Neural cell (in vitro differentiated cells): ENCODE measurements at regions not wholly inside any gene's neighbourhood (a gene's known extent, or its start where the extent isn't known, plus 50 kb on each side); places are given as distances from the start of the nearest gene placed in this dataset.

Experiments
- H2AFZ ChIP-seq: fragments of 200-600, 300-800 bp; sonication (generic), shearing (Covaris generic); 2 replicates; pipeline ENCODE4 v1.6.0; 2014; ENCODE audit warnings: low read depth, mild to moderate bottlenecking, antibody characterized with exemption, low read length, moderate library complexity
- H3F3A ChIP-seq: fragments of 200-600 bp; shearing (Covaris generic); 2 replicates; pipeline ENCODE4 v1.6.1; 2016; ENCODE audit warnings: mild to moderate bottlenecking, moderate library complexity, mixed read lengths, antibody characterized with exemption, low read length; ENCODE audit not compliant: insufficient read depth, poor library complexity, severe bottlenecking
- H3K27ac ChIP-seq: fragments of 200-600, 300-800 bp; sonication (generic), shearing (Covaris generic); 2 replicates; pipeline ENCODE4 v1.5.1; 2014; ENCODE audit warnings: mild to moderate bottlenecking, low read length, moderate library complexity
- H3K27me3 ChIP-seq: fragments of 300-800, 200-600 bp; sonication (generic), shearing (Covaris generic); 2 replicates; pipeline ENCODE4 v1.6.0; 2014; ENCODE audit warnings: mild to moderate bottlenecking, low read depth, low read length, moderate library complexity; ENCODE audit not compliant: insufficient read depth
- H3K36me3 ChIP-seq: fragments of 300-800, 200-600 bp; sonication (generic), shearing (Covaris generic); 2 replicates; pipeline ENCODE4 v1.5.1; 2014; ENCODE audit warnings: mild to moderate bottlenecking, antibody characterized with exemption, low read length, moderate library complexity; ENCODE audit not compliant: insufficient read depth
- H3K4me2 ChIP-seq: fragments of 300-800, 200-600 bp; sonication (generic), shearing (Covaris generic); 2 replicates; pipeline ENCODE4 v1.6.0; 2014; ENCODE audit warnings: mild to moderate bottlenecking, low read length
- H3K4me3 ChIP-seq: fragments of 300-800, 200-600 bp; sonication (generic), shearing (Covaris generic); 2 replicates; pipeline ENCODE4 v1.5.1; 2014; ENCODE audit warnings: mild to moderate bottlenecking, low read length, moderate library complexity
- H3K79me2 ChIP-seq: fragments of 200-600 bp; shearing (Covaris generic); replicated peaks from 2 replicates; pipeline ENCODE4 v1.6.0; 2014; ENCODE audit warnings: mild to moderate bottlenecking, low read length, moderate library complexity; ENCODE audit not compliant: insufficient read depth
- H3K9ac ChIP-seq: fragments of 300-800, 200-600 bp; sonication (generic), shearing (Covaris generic); 2 replicates; pipeline ENCODE4 v1.6.1; 2016; ENCODE audit warnings: mild to moderate bottlenecking, low read length, mixed read lengths
- H3K9me2 ChIP-seq: fragments of 200-600 bp; shearing (Covaris generic); 2 replicates; pipeline ENCODE4 v1.6.1; 2016; ENCODE audit warnings: mild to moderate bottlenecking, low read length, mixed read lengths; ENCODE audit not compliant: insufficient read depth
- H3K9me3 ChIP-seq: fragments of 200-600, 300-800 bp; sonication (generic), shearing (Covaris generic); 2 replicates; pipeline ENCODE4 v1.6.1; 2016; ENCODE audit warnings: mild to moderate bottlenecking, mixed run types, low read length, moderate library complexity, mixed read lengths
- H4K20me1 ChIP-seq: fragments of 200-600 bp; shearing (Covaris generic); 2 replicates; pipeline ENCODE4 v1.6.1; 2016; ENCODE audit warnings: mild to moderate bottlenecking, mixed run types; ENCODE audit not compliant: insufficient read depth
- CTCF ChIP-seq: fragments of 450-650 bp; IDR thresholded peaks from 2 replicates; pipeline ENCODE4 v1.5.1; 2014; ENCODE audit warnings: antibody characterized with exemption, mild to moderate bottlenecking, moderate library complexity; ENCODE audit not compliant: poor library complexity, severe bottlenecking
- EP300 ChIP-seq: fragments of 450-650 bp; conservative IDR thresholded peaks from 2 replicates; pipeline ENCODE4 v1.6.1; 2014; ENCODE audit warnings: antibody characterized with exemption, mild to moderate bottlenecking, moderate library complexity; ENCODE audit not compliant: poor library complexity, severe bottlenecking
- EZH2 ChIP-seq: fragments of 200-600, 300-800 bp; shearing (Covaris generic), sonication (generic); IDR thresholded peaks from 2 replicates; pipeline ENCODE4 v1.6.1; 2014; ENCODE audit warnings: antibody characterized with exemption, low read length, borderline replicate concordance, mild to moderate bottlenecking; ENCODE audit not compliant: insufficient read depth, poor library complexity, severe bottlenecking
- MXI1 ChIP-seq: fragments of 450-650 bp; conservative IDR thresholded peaks from 2 replicates; pipeline ENCODE4 v1.6.1; 2014; ENCODE audit warnings: antibody characterized with exemption, mild to moderate bottlenecking; ENCODE audit not compliant: poor library complexity, severe bottlenecking
- POLR2AphosphoS5 ChIP-seq: IDR thresholded peaks from 2 replicates; pipeline ENCODE4 v1.6.1; 2012
- RAD21 ChIP-seq: fragments of 450-650 bp; conservative IDR thresholded peaks from 2 replicates; pipeline ENCODE4 v1.6.1; 2014; ENCODE audit warnings: antibody characterized with exemption, mild to moderate bottlenecking, moderate library complexity
- REST ChIP-seq: IDR thresholded peaks from 2 replicates; pipeline ENCODE4 v1.6.1; 2012; ENCODE audit warnings: borderline replicate concordance
- SMC3 ChIP-seq: fragments of 450-650 bp; conservative IDR thresholded peaks from 2 replicates; pipeline ENCODE4 v1.6.1; 2014; ENCODE audit warnings: antibody characterized with exemption, mild to moderate bottlenecking, moderate library complexity; ENCODE audit not compliant: poor library complexity
- TAF1 ChIP-seq: IDR thresholded peaks from 2 replicates; pipeline ENCODE4 v1.6.1; 2012; ENCODE audit warnings: low read depth

- Histone ChIP-seq H3K79me2 (no peaks in the 10 kb centered on the region), H3K4me3 (no peak overlapping the region), H2AFZ (no peak overlapping the region), H3K27ac (no peak overlapping the region), H3K9me2 (no peaks in the 10 kb centered on the region), H3K4me2 (no peak overlapping the region), H4K20me1 (no peaks in the 10 kb centered on the region), H3K9ac (no peak overlapping the region), H3K9me3 (no peaks in the 10 kb centered on the region), H3F3A (no peaks in the 10 kb centered on the region), H3K27me3 (no peaks in the 10 kb centered on the region), H3K36me3 (no peaks in the 10 kb centered on the region)
- no peak for TF ChIP-seq RAD21
- no peak for TF ChIP-seq TAF1
- no peak for TF ChIP-seq SMC3
- TF ChIP-seq EZH2, result no peak
- no peak for TF ChIP-seq POLR2AphosphoS5
- no peak for TF ChIP-seq REST
- no peak for TF ChIP-seq CTCF
Measured at GRCh38 chr11:97110376-97110775, 720.6 kb downstream of the JRKL start.

- Histone ChIP-seq H3K9me3 (no peaks in the 10 kb centered on the region), H3K9me2 (no peaks in the 10 kb centered on the region), H3K27me3 (no peaks in the 10 kb centered on the region), H3K36me3 (no peaks in the 10 kb centered on the region), H4K20me1 (no peaks in the 10 kb centered on the region), H3K27ac (no peak overlapping the region), H3K4me2 (no peak overlapping the region), H3K9ac (no peak overlapping the region), H3K79me2 (no peaks in the 10 kb centered on the region), H2AFZ (no peak overlapping the region), H3K4me3 (no peak overlapping the region), H3F3A (no peaks in the 10 kb centered on the region)
- TF ChIP-seq EP300 (no peak), REST (no peak), POLR2AphosphoS5 (no peak), TAF1 (no peak), RAD21 (no peak), EZH2 (no peak), CTCF (no peak), MXI1 (no peak)
Measured at GRCh38 chr11:97111559-97111958, 721.7 kb downstream of the JRKL start.
